ENCODE measurements at regions not wholly inside any gene's neighbourhood (a gene's known extent, or its start where the extent isn't known, plus 50 kb on each side); places are given as distances from the start of the nearest gene placed in this dataset.
"Not testable (repeated sequence)": the region's sequence is repeated elsewhere in the genome, so short reads cannot be mapped to it uniquely, and the experiment has no call there.

GRCh38 chr11:33970984-33971466 is 79.1 kb upstream of the LMO2 start:
- DNase-seq = peak; percentile 58

DNA sequence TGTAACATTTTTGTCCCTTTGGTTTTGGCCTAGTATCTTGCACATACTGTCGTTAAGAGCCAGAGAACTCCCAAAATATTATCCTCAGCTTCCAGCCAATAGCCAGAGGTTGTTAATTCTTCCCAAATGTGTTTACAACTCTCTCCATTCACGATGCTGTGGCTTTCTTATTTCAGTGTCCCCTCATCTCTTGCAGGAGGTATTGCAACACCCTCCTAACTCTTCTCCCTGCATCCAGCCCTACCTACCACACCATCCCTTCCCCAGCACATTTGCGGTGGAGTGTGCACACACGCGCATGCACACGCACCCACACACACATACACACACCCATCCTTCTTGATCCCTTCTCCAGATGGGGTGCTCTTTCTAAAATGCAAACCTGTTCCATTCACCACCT is 75.6 kb upstream of the LMO2 start:
- DNase-seq = no peak

DNA sequence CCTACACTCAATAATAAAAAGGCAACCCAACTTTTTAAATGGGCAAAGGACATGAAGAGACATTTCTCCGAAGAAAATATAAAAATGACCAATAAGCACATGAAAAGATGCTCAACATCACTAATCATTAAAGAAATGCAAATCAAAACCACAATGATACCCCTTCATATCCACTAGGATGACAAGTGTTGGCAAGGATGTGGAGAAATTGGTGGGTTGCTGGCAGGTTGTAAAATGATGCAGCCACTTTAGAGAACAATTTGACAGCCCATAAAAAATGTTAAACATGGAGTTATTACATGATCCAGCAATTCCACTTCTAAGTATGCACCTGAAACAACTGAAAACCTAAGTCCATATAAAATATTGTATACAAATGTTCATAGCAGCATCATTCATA is 73.2 kb upstream of the LMO2 start:
- no peak for DNase-seq

DNA sequence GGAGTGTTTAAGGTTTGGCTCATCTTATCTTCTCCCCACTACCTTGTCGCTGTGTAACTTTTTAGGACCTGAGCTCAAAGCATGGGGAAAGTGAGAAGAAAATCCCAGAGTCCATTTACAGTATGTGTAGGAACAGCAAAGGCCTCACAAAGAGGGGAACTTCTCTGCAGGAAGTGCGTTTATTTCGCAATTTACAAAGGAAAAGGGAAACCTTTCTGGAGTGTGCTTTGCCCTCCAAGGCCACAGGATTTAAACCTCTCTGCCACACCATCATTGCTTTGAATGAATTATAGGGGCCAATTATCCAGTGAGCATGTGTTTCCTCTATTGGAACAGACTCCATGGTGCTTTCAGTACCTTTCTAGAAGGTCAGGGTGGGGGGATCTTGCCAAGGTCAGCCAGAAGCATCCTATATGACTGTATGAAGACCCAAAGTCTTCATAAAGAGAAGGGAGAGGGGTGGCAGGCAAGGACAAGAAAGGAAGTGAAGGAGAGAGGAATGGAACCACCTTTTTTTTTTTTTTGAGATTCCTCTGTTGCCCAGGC is 68.1 kb upstream of the LMO2 start:
- DNase-seq = no peak

DNA sequence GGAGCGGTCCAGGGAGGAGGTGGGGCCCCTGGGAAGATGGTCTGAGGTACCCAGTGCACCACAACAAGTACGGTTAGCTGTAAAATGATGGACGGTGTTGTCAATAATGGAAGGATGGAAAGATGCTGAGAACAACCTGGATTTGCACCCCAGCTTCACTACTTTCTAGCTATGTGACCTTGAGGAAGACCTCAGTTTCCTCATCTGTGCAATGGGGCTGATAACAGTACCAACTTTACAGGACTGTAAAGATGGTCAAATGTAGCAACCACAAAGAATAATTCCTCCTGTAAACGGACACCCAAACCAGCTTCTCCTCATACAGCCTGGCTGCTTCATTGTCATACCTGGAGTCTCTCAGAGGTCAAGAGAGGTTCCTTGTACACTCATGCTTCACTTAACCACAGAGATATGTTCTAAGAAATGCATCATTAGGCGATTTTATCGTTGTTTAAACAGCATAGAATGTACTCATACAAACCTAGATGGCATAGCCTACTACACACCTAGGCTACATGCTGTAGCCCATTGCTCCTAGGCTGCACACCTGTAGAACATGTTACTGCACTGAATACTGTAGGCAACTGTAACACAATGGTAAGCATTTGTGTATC is 65.5 kb upstream of the LMO2 start:
- DNase-seq = no peak

DNA sequence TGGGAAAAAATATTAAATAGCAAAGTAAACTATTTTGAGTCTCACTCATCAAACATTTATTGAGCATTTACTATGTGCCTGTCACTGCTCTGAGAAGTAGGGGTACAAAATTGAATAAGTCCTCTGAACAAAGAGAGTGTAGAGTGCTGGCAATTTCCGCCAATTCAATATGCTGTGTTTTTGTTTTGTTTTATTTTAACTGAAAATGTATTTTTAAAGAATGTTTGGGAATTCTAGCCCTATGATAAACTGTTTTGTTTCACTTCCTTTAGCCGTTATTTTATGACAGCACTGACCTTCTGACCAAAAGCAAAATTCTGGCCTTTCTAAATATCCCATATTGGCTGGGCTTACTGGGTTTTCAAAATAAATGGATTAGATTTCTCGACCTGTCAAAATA is 64.7 kb upstream of the LMO2 start:
- no peak for DNase-seq

DNA sequence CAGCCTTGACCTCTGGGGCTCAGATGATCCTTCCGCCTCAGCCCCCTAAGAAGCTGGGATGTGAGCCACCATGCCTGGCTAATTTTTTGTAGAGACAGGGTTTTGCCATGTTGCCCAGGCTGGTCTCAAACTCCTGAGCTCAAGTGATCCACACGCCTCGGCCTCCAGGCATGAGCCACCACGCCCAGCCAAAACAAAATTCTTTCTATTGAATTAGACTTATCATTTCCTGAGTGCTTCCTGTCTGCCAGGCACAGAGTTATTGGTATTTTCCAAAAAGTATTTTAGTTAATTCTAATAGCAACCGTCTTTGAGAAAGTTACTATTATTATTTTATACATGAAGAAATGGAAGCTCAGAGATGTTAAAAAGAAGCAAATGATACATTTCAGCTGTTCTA is 61.4 kb upstream of the LMO2 start:
- no peak for DNase-seq

DNA sequence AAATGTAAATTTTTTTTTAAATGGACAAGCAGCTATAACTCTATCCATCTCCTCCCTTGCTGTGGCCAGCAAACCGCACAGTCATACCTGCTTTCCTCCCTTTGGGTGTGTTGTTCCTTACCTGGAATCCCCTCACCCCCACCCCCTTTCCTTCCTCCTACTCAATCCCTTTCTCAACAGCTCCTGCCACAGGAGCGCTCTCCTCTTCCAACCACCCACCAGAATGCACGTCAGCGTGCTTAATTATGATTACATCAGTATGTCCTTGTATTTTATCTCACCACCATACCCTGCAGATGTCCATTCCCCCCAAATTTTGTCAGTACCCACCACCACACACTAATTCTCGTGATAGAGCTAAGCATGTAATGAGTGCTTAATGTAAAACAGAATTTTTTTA is 60.9 kb upstream of the LMO2 start:
- DNase-seq = no peak

DNA sequence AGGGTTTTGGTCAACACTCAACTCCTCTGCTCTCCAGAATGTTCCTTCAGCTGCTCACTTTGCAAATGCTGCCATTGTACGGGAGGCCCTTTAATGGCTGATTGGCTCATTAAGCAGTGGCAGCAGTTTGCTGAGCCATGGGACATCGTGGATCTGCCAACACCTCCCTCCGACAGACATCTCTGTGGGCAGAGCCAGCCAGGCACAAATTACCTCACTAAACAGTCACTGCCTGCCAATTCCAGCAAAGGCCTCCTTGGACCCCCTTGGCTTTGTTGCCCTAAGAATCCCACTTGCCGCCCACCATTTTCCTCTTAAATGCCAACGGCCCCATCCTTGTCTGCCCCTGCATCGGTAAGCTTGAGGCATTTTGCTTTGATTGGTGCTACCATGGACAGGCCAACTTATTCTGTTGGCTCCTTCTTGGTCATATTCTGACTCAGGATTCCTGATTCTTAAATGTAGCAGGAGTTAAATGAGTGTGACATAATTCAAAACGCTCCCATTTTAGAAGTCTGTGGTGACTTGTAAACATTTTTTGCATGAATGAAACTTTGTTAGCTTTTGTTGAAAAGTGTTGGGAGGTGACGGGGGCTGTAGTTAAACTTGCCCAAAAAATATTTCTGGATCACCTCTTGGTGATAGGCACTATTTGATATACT is 57.5 kb upstream of the LMO2 start:
- no peak for DNase-seq

DNA sequence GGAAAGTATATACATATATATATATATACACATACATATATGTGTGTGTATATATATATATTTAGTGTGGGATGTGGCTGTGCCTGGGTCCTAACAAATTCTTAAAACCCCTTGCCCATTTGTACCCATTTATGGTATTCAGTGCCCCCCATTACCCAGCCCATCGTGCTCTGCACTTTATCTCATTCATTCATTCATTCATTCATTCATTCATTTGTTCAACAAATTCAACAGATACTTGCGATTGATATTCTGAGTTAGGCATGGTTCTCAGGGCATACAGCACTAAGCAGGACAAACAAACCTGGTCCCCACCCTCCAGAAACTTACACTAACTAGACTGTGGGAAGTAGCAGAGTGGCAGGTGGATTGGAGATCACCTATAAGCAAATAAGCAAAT is 56.6 kb upstream of the LMO2 start:
- no peak for DNase-seq

DNA sequence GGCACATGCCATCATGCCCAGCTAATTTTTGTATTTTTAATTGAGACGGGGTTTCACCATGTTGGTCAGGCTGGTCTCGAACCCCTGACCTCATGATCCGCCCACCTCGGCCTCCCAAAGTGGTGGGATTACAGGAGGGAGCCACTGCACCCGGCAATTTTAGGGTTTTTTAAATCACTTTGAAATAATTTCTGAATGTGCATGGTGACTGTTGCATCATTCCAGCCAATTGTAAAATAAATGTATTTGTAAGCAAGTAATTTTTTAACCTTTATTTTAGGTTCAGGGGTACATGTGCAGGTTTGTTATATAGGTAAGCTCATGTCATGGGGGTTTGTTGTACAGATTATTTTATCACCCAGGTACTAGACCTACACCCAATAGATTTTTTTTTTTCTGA is 56.0 kb upstream of the LMO2 start:
- DNase-seq = not testable (repeated sequence)

- no peak for DNase-seq
These were observed 55.1 kb upstream of the LMO2 start for GRCh38 chr11:33946930-33947329.

GRCh38 chr11:33945481-33946268 is 53.8 kb upstream of the LMO2 start:
- DNase-seq = no peak

- no peak for DNase-seq
These were observed 53.0 kb upstream of the LMO2 start for GRCh38 chr11:33944693-33945424.

GRCh38 chr11:33944345-33944692 is 52.4 kb upstream of the LMO2 start:
- DNase-seq = no peak

- DNase-seq = no peak
These were observed 51.1 kb upstream of the LMO2 start for GRCh38 chr11:33942954-33943353.

DNA sequence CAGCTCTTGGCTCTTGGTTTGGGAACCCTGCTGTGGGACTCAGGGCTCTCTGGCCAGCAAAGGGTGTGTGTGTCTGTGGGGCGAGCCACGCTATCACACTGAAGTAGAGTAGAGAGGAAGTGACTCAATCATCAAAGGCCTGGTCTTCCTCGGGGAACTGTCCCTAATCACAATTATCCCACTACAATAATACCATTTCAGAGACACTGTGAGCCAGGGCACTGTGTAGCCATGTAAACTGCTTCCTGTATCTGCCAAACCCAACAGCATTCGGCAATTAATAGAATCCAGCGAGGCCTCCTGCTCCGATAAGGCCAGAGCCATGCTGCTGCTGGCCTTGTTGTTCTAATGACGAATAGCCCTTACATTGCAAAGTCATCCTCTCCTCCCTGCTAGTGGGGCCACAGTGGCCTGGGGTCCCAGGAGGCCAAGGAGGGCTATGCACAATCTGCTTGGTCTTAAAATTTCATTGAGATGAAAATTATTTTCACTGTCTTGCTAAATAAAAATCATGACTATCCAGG is 49.8 kb upstream of the LMO2 start:
- no peak for DNase-seq

Data from hindlimb muscle (tissue), 1 donor.